HEK293 (cell line): ENCODE measurements at regions not wholly inside any gene's neighbourhood (a gene's known extent, or its start where the extent isn't known, plus 50 kb on each side); places are given as distances from the start of the nearest gene placed in this dataset.

Experiments
- GFI1B ChIP-seq: fragments of 450-650 bp; formaldehyde crosslinking; IDR thresholded peaks from 2 replicates; pipeline ENCODE4 v1.5.1; 2016; ENCODE audit warnings: missing biosample characterization, missing genetic modification characterization
- KLF17 ChIP-seq: fragments of 450-650 bp; formaldehyde crosslinking; IDR thresholded peaks from 2 replicates; pipeline ENCODE4 v1.5.1; 2016; ENCODE audit warnings: missing biosample characterization, missing genetic modification characterization
- PRDM6 ChIP-seq: fragments of 450-650 bp; formaldehyde crosslinking; IDR thresholded peaks from 2 replicates; pipeline ENCODE4 v1.5.1; 2017; ENCODE audit warnings: missing biosample characterization, missing genetic modification characterization
- SETDB1 ChIP-seq: IDR thresholded peaks from one replicate; pipeline ENCODE4 v1.6.1; 2017; ENCODE audit warnings: mild to moderate bottlenecking, low read length, moderate library complexity, mixed read lengths; ENCODE audit not compliant: insufficient read length
- YY2 ChIP-seq: fragments of 450-650 bp; formaldehyde crosslinking; IDR thresholded peaks from 2 replicates; pipeline ENCODE4 v1.5.1; 2016; ENCODE audit warnings: missing biosample characterization, missing genetic modification characterization
- ZBTB10 ChIP-seq: fragments of 450-650 bp; formaldehyde crosslinking; IDR thresholded peaks from 2 replicates; pipeline ENCODE4 v1.5.1; 2016; ENCODE audit warnings: missing biosample characterization, missing genetic modification characterization
- ZBTB17 ChIP-seq: fragments of 450-650 bp; formaldehyde crosslinking; IDR thresholded peaks from 2 replicates; pipeline ENCODE4 v1.5.1; 2016; ENCODE audit warnings: missing biosample characterization, missing genetic modification characterization
- ZBTB48 ChIP-seq: fragments of 450-650 bp; formaldehyde crosslinking; IDR thresholded peaks from 2 replicates; pipeline ENCODE4 v1.5.1; 2016; ENCODE audit warnings: missing biosample characterization, missing genetic modification characterization
- ZBTB6 ChIP-seq: fragments of 450-650 bp; formaldehyde crosslinking; IDR thresholded peaks from 2 replicates; pipeline ENCODE4 v1.5.1; 2017; ENCODE audit warnings: missing biosample characterization, missing genetic modification characterization
- ZBTB8A ChIP-seq: fragments of 450-650 bp; formaldehyde crosslinking; IDR thresholded peaks from 2 replicates; pipeline ENCODE4 v1.5.1; 2016; ENCODE audit warnings: missing biosample characterization, missing genetic modification characterization
- ZNF112 ChIP-seq: fragments of 450-650 bp; formaldehyde crosslinking; IDR thresholded peaks from 2 replicates; pipeline ENCODE4 v1.5.0; 2017; ENCODE audit warnings: missing biosample characterization, missing genetic modification characterization
- ZNF114 ChIP-seq: fragments of 450-650 bp; formaldehyde crosslinking; IDR thresholded peaks from 2 replicates; pipeline ENCODE4 v1.5.0; 2017; ENCODE audit warnings: missing biosample characterization, missing genetic modification characterization
- ZNF138 ChIP-seq: fragments of 450-650 bp; formaldehyde crosslinking; IDR thresholded peaks from 2 replicates; pipeline ENCODE4 v1.5.1; 2016; ENCODE audit warnings: missing biosample characterization, missing genetic modification characterization, borderline replicate concordance
- ZNF155 ChIP-seq: fragments of 450-650 bp; formaldehyde crosslinking; IDR thresholded peaks from 2 replicates; pipeline ENCODE4 v1.5.1; 2016; ENCODE audit warnings: missing biosample characterization, missing genetic modification characterization
- ZNF157 ChIP-seq: fragments of 450-650 bp; formaldehyde crosslinking; IDR thresholded peaks from 2 replicates; pipeline ENCODE4 v1.5.1; 2016; ENCODE audit warnings: missing biosample characterization, missing genetic modification characterization
- ZNF16 ChIP-seq: fragments of 450-650 bp; formaldehyde crosslinking; IDR thresholded peaks from 2 replicates; pipeline ENCODE4 v1.5.1; 2016; ENCODE audit warnings: low read depth, missing biosample characterization, missing genetic modification characterization
- ZNF184 ChIP-seq: fragments of 450-650 bp; IDR thresholded peaks from 2 replicates; pipeline ENCODE4 v1.5.1; 2018; ENCODE audit warnings: missing biosample characterization, mild to moderate bottlenecking, missing genetic modification characterization
- ZNF214 ChIP-seq: fragments of 450-650 bp; formaldehyde crosslinking; IDR thresholded peaks from 2 replicates; pipeline ENCODE4 v1.5.1; 2017; ENCODE audit warnings: missing biosample characterization, mild to moderate bottlenecking, missing genetic modification characterization, borderline replicate concordance
- ZNF302 ChIP-seq: fragments of 450-650 bp; formaldehyde crosslinking; IDR thresholded peaks from 2 replicates; pipeline ENCODE4 v1.5.1; 2016; ENCODE audit warnings: missing biosample characterization, missing genetic modification characterization, low read depth
- ZNF354C ChIP-seq: fragments of 450-650 bp; formaldehyde crosslinking; IDR thresholded peaks from 2 replicates; pipeline ENCODE4 v1.5.1; 2016; ENCODE audit warnings: missing biosample characterization, missing genetic modification characterization, low read depth, borderline replicate concordance
- ZNF518A ChIP-seq: fragments of 450-650 bp; formaldehyde crosslinking; conservative IDR thresholded peaks from 2 replicates; pipeline ENCODE4 v1.5.1; 2016; ENCODE audit warnings: low read depth, missing biosample characterization, missing genetic modification characterization
- ZNF558 ChIP-seq: fragments of 450-650 bp; formaldehyde crosslinking; IDR thresholded peaks from 2 replicates; pipeline ENCODE4 v1.5.1; 2016; ENCODE audit warnings: missing biosample characterization, missing genetic modification characterization
- ZNF585B ChIP-seq: fragments of 450-650 bp; formaldehyde crosslinking; IDR thresholded peaks from 2 replicates; pipeline ENCODE4 v1.5.1; 2016; ENCODE audit warnings: missing biosample characterization, missing genetic modification characterization
- ZNF600 ChIP-seq: fragments of 450-650 bp; formaldehyde crosslinking; IDR thresholded peaks from 2 replicates; pipeline ENCODE4 v1.5.1; 2016; ENCODE audit warnings: missing biosample characterization, missing genetic modification characterization
- ZNF660 ChIP-seq: fragments of 450-650 bp; IDR thresholded peaks from 2 replicates; pipeline ENCODE4 v1.5.1; 2018; ENCODE audit warnings: missing biosample characterization, mild to moderate bottlenecking, missing genetic modification characterization
- ZNF664 ChIP-seq: fragments of 450-650 bp; formaldehyde crosslinking; IDR thresholded peaks from 2 replicates; pipeline ENCODE4 v1.5.1; 2016; ENCODE audit warnings: missing biosample characterization, missing genetic modification characterization
- ZNF791 ChIP-seq: fragments of 450-650 bp; formaldehyde crosslinking; IDR thresholded peaks from 2 replicates; pipeline ENCODE4 v1.5.1; 2016; ENCODE audit warnings: missing biosample characterization, missing genetic modification characterization
- ZNF830 ChIP-seq: fragments of 450-650 bp; IDR thresholded peaks from 2 replicates; pipeline ENCODE4 v1.5.0; 2018; ENCODE audit warnings: missing biosample characterization, missing genetic modification characterization, low read depth, mild to moderate bottlenecking, moderate library complexity
- ZNF837 ChIP-seq: fragments of 450-650 bp; formaldehyde crosslinking; IDR thresholded peaks from 2 replicates; pipeline ENCODE4 v1.5.1; 2016; ENCODE audit warnings: missing biosample characterization, missing genetic modification characterization

GRCh38 chr5:14011089-14012020, 66.9 kb upstream of the DNAH5 start (continued):
- TF ChIP-seq ZNF518A (tag by site-specific recombination), result no peak
- no peak for TF ChIP-seq ZNF157
- TF ChIP-seq ZNF585B (tag by site-specific recombination), result no peak
- peak; percentile 87 for TF ChIP-seq ZBTB48 (tag by site-specific recombination)
- no peak for TF ChIP-seq ZNF830
- no peak for TF ChIP-seq ZNF155 (tag by site-specific recombination)
- TF ChIP-seq PRDM6 (tag by site-specific recombination), result no peak
- TF ChIP-seq ZNF138 (tag by site-specific recombination), result no peak
- no peak for TF ChIP-seq ZNF16 (tag by site-specific recombination)
- TF ChIP-seq ZNF114 (tag by site-specific recombination), result no peak
- TF ChIP-seq ZNF302 (tag by site-specific recombination), result no peak
- TF ChIP-seq ZNF660 (tag by site-specific recombination), result peak; percentile 88
- no peak for TF ChIP-seq SETDB1
- no peak for TF ChIP-seq ZNF558 (tag by site-specific recombination)
- TF ChIP-seq KLF17, result peak; percentile 44; the same call in 1 of the 2 replicates
- no peak for TF ChIP-seq ZNF791
- peak; percentile 70 for TF ChIP-seq ZBTB17 (tag by site-specific recombination)
- no peak for TF ChIP-seq ZNF112 (tag by site-specific recombination)
- TF ChIP-seq ZBTB6 (tag by site-specific recombination), result peak; percentile 82
- no peak for TF ChIP-seq ZNF837
- TF ChIP-seq ZNF184 (tag by site-specific recombination), result no peak
- no peak for TF ChIP-seq ZBTB8A (tag by site-specific recombination)
- TF ChIP-seq ZNF664 (tag by site-specific recombination), result no peak
- no peak for TF ChIP-seq GFI1B (tag by site-specific recombination)
- TF ChIP-seq ZNF600 (tag by site-specific recombination), result peak; percentile 98
- TF ChIP-seq ZNF214 (tag by site-specific recombination), result no peak
- TF ChIP-seq ZBTB10, result peak; percentile 95
- no peak for TF ChIP-seq YY2 (tag by site-specific recombination)
- no peak for TF ChIP-seq ZNF354C
